Ishikawa (cell line): ENCODE measurements at regions not wholly inside any gene's neighbourhood (a gene's known extent, or its start where the extent isn't known, plus 50 kb on each side); places are given as distances from the start of the nearest gene placed in this dataset.

Experiments used
- CEBPB ChIP-seq: IDR thresholded peaks from 2 replicates; pipeline ENCODE4 v1.6.1; 2012
- CREB1 ChIP-seq: IDR thresholded peaks from 2 replicates; pipeline ENCODE4 v1.6.1; 2012; ENCODE audit warnings: low read depth
- EP300 ChIP-seq: IDR thresholded peaks from 2 replicates; pipeline ENCODE4 v1.6.1; 2012; ENCODE audit warnings: borderline replicate concordance
- FOXM1 ChIP-seq: IDR thresholded peaks from 2 replicates; pipeline ENCODE4 v1.6.1; 2012; ENCODE audit warnings: low read depth, borderline replicate concordance
- MAX ChIP-seq: IDR thresholded peaks from 2 replicates; pipeline ENCODE4 v1.6.1; 2012
- NFIC ChIP-seq: IDR thresholded peaks from 2 replicates; pipeline ENCODE4 v1.6.1; 2012
- RAD21 ChIP-seq: IDR thresholded peaks from 2 replicates; pipeline ENCODE4 v1.6.1; 2012; ENCODE audit warnings: low read depth
- TAF1 ChIP-seq: IDR thresholded peaks from 2 replicates; pipeline ENCODE4 v1.6.1; 2012; ENCODE audit warnings: low read depth, mild to moderate bottlenecking
- TEAD4 ChIP-seq: IDR thresholded peaks from 2 replicates; pipeline ENCODE4 v1.6.1; 2012
- USF1 ChIP-seq: IDR thresholded peaks from 2 replicates; pipeline ENCODE4 v1.6.1; 2012
- YY1 ChIP-seq: IDR thresholded peaks from 2 replicates; pipeline ENCODE4 v1.6.1; 2012; ENCODE audit warnings: low read depth
- ZBTB7A ChIP-seq: IDR thresholded peaks from 2 replicates; pipeline ENCODE4 v1.6.1; 2012; ENCODE audit warnings: low read depth
- TF ChIP-seq, protein P1 (sequence below): IDR thresholded peaks from 2 replicates; pipeline ENCODE4 v1.6.1; 2012; ENCODE audit warnings: low read depth, mild to moderate bottlenecking

DNA sequence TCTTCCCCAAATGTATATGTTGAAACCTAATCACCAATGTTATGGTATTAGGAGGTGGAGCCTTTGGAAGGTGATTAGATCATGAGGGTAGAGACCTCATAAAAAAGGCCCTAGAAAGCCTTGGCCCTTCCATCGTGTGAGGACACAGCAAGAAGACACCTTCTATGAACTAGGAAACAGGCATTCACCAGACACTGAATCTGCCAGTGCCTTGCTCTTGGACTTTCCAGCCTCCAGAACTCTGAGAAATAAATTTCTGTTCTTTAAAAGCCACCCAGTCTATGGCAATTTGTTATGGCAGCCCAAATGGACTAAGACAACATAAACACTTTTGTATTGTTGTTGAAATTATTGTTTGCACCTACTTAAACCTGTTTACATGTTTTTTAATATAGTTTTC is 221.8 kb upstream of the RPS6KA3 start:
- TF ChIP-seq, protein P1, sequence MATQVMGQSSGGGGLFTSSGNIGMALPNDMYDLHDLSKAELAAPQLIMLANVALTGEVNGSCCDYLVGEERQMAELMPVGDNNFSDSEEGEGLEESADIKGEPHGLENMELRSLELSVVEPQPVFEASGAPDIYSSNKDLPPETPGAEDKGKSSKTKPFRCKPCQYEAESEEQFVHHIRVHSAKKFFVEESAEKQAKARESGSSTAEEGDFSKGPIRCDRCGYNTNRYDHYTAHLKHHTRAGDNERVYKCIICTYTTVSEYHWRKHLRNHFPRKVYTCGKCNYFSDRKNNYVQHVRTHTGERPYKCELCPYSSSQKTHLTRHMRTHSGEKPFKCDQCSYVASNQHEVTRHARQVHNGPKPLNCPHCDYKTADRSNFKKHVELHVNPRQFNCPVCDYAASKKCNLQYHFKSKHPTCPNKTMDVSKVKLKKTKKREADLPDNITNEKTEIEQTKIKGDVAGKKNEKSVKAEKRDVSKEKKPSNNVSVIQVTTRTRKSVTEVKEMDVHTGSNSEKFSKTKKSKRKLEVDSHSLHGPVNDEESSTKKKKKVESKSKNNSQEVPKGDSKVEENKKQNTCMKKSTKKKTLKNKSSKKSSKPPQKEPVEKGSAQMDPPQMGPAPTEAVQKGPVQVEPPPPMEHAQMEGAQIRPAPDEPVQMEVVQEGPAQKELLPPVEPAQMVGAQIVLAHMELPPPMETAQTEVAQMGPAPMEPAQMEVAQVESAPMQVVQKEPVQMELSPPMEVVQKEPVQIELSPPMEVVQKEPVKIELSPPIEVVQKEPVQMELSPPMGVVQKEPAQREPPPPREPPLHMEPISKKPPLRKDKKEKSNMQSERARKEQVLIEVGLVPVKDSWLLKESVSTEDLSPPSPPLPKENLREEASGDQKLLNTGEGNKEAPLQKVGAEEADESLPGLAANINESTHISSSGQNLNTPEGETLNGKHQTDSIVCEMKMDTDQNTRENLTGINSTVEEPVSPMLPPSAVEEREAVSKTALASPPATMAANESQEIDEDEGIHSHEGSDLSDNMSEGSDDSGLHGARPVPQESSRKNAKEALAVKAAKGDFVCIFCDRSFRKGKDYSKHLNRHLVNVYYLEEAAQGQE = no peak
- TF ChIP-seq NFIC (no peak), CEBPB (no peak), RAD21 (no peak), TAF1 (no peak), YY1 (no peak), CREB1 (no peak), USF1 (no peak), TEAD4 (no peak), FOXM1 (no peak), MAX (no peak), EP300 (no peak), ZBTB7A (no peak)
